Spleen (tissue), 7 donors: ENCODE measurements at regions not wholly inside any gene's neighbourhood (a gene's known extent, or its start where the extent isn't known, plus 50 kb on each side); places are given as distances from the start of the nearest gene placed in this dataset.
"Not testable (repeated sequence)": the region's sequence is repeated elsewhere in the genome, so short reads cannot be mapped to it uniquely, and the experiment has no call there.

Source experiments
- CTCF ChIP-seq, 11 experiments: fragments of 200-600 bp in 7 of 11; fragments of 450-650 bp in 4 of 11; sonication (generic) in 4 of 11; IDR thresholded peaks in 8 of 11; conservative IDR thresholded peaks in 3 of 11; 1 replicate in 7 of 11; 2 replicates in 4 of 11; pipeline versions ENCODE4 v1.4.0 to v1.8.0; 2016 to 2021; ENCODE audit warnings: antibody characterized with exemption in 11 of 11, inconsistent platforms in 4 of 11, mild to moderate bottlenecking in 1 of 11
- POLR2A ChIP-seq, 3 donors: fragments of 450-650 bp; IDR thresholded peaks; one replicate each; pipeline ENCODE4 v1.5.1; 2017; ENCODE audit warnings: antibody characterized with exemption in 3 of 3, mild to moderate bottlenecking in 1 of 3
- POLR2AphosphoS5 ChIP-seq, 3 donors: sonication (generic); formaldehyde crosslinking; IDR thresholded peaks; one replicate each; pipeline ENCODE4 v1.5.1; 2017; ENCODE audit warnings: antibody characterized with exemption in 3 of 3
- donor health status: DM: no; HTN: no; CAD: no; lungs with moderate emphysema.
- donor health status: DM: no; HTN: no; CAD: no.
- donor health status: DM: no; HTN: no; CAD: no.

- not testable (repeated sequence) for TF ChIP-seq CTCF (IDR thresholded peaks at IDR 0.05 in 8 of 11, conservative IDR thresholded peaks at IDR 0.05 in 3 of 11); POLR2A (IDR thresholded peaks at IDR 0.05); POLR2AphosphoS5 (IDR thresholded peaks at IDR 0.05)
These were observed 1673.5 kb downstream of the SPATA31A7 start for GRCh38 chr9:62863319-62863718.
